ENCODE measurements at regions not wholly inside any gene's neighbourhood (a gene's known extent, or its start where the extent isn't known, plus 50 kb on each side); places are given as distances from the start of the nearest gene placed in this dataset.

DNA sequence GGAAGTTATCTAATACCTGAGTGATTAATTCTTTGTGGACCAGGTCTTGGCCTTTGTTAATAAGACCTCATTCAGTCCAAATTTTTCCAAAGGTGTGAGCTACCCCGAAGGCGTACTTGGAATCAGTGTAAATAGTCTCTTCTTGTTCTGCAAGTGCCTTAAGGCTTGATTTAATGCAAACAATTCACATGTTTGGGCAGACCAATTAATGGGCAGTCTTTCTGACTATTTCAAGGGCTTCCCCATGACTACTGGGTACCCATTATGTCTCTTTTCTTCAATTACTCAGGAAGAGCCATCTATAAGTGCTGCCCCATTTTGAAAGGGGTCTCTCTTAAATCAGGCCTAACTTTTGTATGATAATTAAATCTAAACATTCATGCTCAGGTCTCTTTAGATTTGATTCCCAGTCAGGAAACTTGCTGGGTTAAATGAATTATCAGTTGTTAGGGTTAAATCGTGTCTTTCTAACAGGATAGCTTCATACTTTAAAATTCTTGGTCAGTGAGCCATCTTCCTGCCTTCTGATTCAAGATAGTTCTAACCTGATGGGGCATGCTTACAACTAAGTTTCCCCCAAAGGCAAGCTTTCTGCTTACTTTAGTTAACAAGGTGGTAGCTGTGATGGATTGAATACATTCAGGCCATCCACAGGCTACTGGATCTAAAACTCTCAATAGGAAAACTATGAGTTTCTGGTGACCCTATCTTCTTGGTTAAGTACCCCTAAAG, 179.6 kb downstream of the CCNG2 start:
- H2AFZ ChIP-seq (ENCODE audit: low read depth, low read length), result no peak overlapping the region
- no peaks in the 10 kb centered on the region for H4K20me1 ChIP-seq (ENCODE audit: insufficient read depth)
- no peaks in the 10 kb centered on the region for H3F3A ChIP-seq (ENCODE audit: insufficient read depth, low read length, poor library complexity, severe bottlenecking)
- H3K9me2 ChIP-seq (ENCODE audit: insufficient read depth, low read length), result no peaks in the 10 kb centered on the region
- no peak overlapping the region for H3K4me3 ChIP-seq (ENCODE audit: low read length)
- H3K27me3 ChIP-seq (ENCODE audit: insufficient read depth, low read depth, low read length), result no peaks in the 10 kb centered on the region
- TF ChIP-seq RAD21 (conservative IDR thresholded peaks at IDR 0.05) (no peak), POLR2AphosphoS5 (IDR thresholded peaks at IDR 0.05) (no peak), TAF1 (IDR thresholded peaks at IDR 0.05; ENCODE audit: low read depth) (no peak)
- no peak overlapping the region for H3K9ac ChIP-seq (ENCODE audit: low read length)
- H3K4me2 ChIP-seq (ENCODE audit: low read length), result no peak overlapping the region
- no peaks in the 10 kb centered on the region for H3K79me2 ChIP-seq (replicated peaks; ENCODE audit: insufficient read depth, low read length)
- no peaks in the 10 kb centered on the region for H3K36me3 ChIP-seq (ENCODE audit: insufficient read depth, low read length)
- no peaks in the 10 kb centered on the region for H3K9me3 ChIP-seq (ENCODE audit: low read length)
- H3K27ac ChIP-seq (ENCODE audit: low read length), result no peak overlapping the region

- Histone ChIP-seq H3K27me3 (ENCODE audit: insufficient read depth, low read depth, low read length) (no peaks in the 10 kb centered on the region), H3K4me2 (ENCODE audit: low read length) (no peak overlapping the region), H3K9me3 (ENCODE audit: low read length) (no peaks in the 10 kb centered on the region), H4K20me1 (ENCODE audit: insufficient read depth) (no peaks in the 10 kb centered on the region), H2AFZ (ENCODE audit: low read depth, low read length) (no peak overlapping the region), H3K27ac (ENCODE audit: low read length) (peak overlapping the region; percentile 5), H3K36me3 (ENCODE audit: insufficient read depth, low read length) (no peaks in the 10 kb centered on the region), H3F3A (ENCODE audit: insufficient read depth, low read length, poor library complexity, severe bottlenecking) (no peaks in the 10 kb centered on the region), H3K9ac (ENCODE audit: low read length) (no peak overlapping the region), H3K4me3 (ENCODE audit: low read length) (no peak overlapping the region), H3K79me2 (replicated peaks; ENCODE audit: insufficient read depth, low read length) (no peaks in the 10 kb centered on the region), H3K9me2 (ENCODE audit: insufficient read depth, low read length) (no peaks in the 10 kb centered on the region)
- no peak for TF ChIP-seq POLR2AphosphoS5 (IDR thresholded peaks at IDR 0.05)
- TF ChIP-seq CTCF (IDR thresholded peaks at IDR 0.05; ENCODE audit: poor library complexity, severe bottlenecking), result no peak
- no peak for TF ChIP-seq SMC3 (conservative IDR thresholded peaks at IDR 0.05; ENCODE audit: poor library complexity)
- TF ChIP-seq, protein P1, sequence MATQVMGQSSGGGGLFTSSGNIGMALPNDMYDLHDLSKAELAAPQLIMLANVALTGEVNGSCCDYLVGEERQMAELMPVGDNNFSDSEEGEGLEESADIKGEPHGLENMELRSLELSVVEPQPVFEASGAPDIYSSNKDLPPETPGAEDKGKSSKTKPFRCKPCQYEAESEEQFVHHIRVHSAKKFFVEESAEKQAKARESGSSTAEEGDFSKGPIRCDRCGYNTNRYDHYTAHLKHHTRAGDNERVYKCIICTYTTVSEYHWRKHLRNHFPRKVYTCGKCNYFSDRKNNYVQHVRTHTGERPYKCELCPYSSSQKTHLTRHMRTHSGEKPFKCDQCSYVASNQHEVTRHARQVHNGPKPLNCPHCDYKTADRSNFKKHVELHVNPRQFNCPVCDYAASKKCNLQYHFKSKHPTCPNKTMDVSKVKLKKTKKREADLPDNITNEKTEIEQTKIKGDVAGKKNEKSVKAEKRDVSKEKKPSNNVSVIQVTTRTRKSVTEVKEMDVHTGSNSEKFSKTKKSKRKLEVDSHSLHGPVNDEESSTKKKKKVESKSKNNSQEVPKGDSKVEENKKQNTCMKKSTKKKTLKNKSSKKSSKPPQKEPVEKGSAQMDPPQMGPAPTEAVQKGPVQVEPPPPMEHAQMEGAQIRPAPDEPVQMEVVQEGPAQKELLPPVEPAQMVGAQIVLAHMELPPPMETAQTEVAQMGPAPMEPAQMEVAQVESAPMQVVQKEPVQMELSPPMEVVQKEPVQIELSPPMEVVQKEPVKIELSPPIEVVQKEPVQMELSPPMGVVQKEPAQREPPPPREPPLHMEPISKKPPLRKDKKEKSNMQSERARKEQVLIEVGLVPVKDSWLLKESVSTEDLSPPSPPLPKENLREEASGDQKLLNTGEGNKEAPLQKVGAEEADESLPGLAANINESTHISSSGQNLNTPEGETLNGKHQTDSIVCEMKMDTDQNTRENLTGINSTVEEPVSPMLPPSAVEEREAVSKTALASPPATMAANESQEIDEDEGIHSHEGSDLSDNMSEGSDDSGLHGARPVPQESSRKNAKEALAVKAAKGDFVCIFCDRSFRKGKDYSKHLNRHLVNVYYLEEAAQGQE (IDR thresholded peaks at IDR 0.05; ENCODE audit: borderline replicate concordance), result no peak
- no peak for TF ChIP-seq EP300 (conservative IDR thresholded peaks at IDR 0.05; ENCODE audit: poor library complexity, severe bottlenecking)
- TF ChIP-seq RAD21 (conservative IDR thresholded peaks at IDR 0.05), result no peak
Measured at GRCh38 chr4:77342170-77342810, 185.3 kb downstream of the CCNG2 start.

GRCh38 chr4:77344001-77344400, 187.0 kb downstream of the CCNG2 start:
- Histone ChIP-seq H3K9ac (ENCODE audit: low read length) (no peak overlapping the region), H3K9me3 (ENCODE audit: low read length) (no peaks in the 10 kb centered on the region), H3K4me3 (ENCODE audit: low read length) (no peak overlapping the region), H3K36me3 (ENCODE audit: insufficient read depth, low read length) (no peaks in the 10 kb centered on the region), H3K79me2 (replicated peaks; ENCODE audit: insufficient read depth, low read length) (no peaks in the 10 kb centered on the region), H3K27me3 (ENCODE audit: insufficient read depth, low read depth, low read length) (no peaks in the 10 kb centered on the region), H3K9me2 (ENCODE audit: insufficient read depth, low read length) (no peaks in the 10 kb centered on the region), H4K20me1 (ENCODE audit: insufficient read depth) (no peaks in the 10 kb centered on the region), H2AFZ (ENCODE audit: low read depth, low read length) (no peak overlapping the region), H3K4me2 (ENCODE audit: low read length) (no peak overlapping the region), H3F3A (ENCODE audit: insufficient read depth, low read length, poor library complexity, severe bottlenecking) (no peaks in the 10 kb centered on the region), H3K27ac (ENCODE audit: low read length) (no peak overlapping the region)
- no peak for TF ChIP-seq MXI1 (conservative IDR thresholded peaks at IDR 0.05; ENCODE audit: poor library complexity, severe bottlenecking)
- no peak for TF ChIP-seq TAF1 (IDR thresholded peaks at IDR 0.05; ENCODE audit: low read depth)
- no peak for TF ChIP-seq RAD21 (conservative IDR thresholded peaks at IDR 0.05)
- no peak for TF ChIP-seq SMC3 (conservative IDR thresholded peaks at IDR 0.05; ENCODE audit: poor library complexity)
- TF ChIP-seq CTCF (IDR thresholded peaks at IDR 0.05; ENCODE audit: poor library complexity, severe bottlenecking), result no peak
- TF ChIP-seq, protein P1 (IDR thresholded peaks at IDR 0.05; ENCODE audit: borderline replicate concordance), result no peak
- no peak for TF ChIP-seq EZH2 (IDR thresholded peaks at IDR 0.05; ENCODE audit: borderline replicate concordance, insufficient read depth, low read length, poor library complexity, severe bottlenecking)
- no peak for TF ChIP-seq EP300 (conservative IDR thresholded peaks at IDR 0.05; ENCODE audit: poor library complexity, severe bottlenecking)

All from neural cell (in vitro differentiated cells).